Anterior cingulate cortex (tissue), 58 donors: ENCODE measurements at regions not wholly inside any gene's neighbourhood (a gene's known extent, or its start where the extent isn't known, plus 50 kb on each side); places are given as distances from the start of the nearest gene placed in this dataset.
"Not testable (repeated sequence)": the region's sequence is repeated elsewhere in the genome, so short reads cannot be mapped to it uniquely, and the experiment has no call there.

Experiments used
- DNase-seq, 58 donors: peaks; one replicate each; lab custom pipeline; 2025; lab: John Stamatoyannopoulos, UW

DNA sequence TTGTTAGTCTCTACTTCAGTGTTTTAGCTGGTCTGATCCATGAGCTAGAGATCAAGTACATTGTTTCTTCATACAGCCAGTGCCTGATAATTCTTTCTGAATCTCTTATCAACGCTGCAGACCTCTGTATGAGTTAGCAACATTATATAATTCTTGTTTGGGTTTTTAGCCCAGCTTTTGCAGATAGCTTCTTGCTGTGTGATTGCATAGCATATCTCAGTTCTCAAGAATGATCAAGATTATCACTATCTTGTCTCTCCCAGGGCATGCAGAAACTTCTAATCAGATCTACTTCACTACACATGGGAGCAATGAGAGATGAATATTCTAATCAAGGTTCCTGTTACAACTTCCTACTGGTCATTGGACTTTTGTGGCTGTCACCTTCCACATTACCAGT is 158.3 kb downstream of the FAM174A start:
- DNase-seq, result no peak

DNA sequence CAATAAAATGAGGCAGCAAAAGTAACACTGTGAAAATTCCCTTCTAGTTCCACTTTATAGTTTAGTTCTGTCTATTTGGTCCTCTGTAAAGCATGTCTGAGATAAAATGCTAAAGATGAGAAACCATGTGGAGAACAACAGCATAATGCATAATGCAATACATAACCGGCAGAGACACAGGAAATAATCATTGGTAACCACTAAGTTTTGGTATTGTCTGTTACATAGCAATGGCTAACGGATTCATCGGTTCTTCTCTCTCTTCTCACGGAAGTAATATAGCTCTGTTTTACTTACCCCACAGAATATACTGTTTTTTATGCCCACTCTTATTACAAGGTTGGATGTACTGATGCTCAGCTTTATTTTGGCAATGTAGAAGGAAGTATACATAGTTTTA is 158.9 kb downstream of the FAM174A start:
- DNase-seq, result no peak

DNA sequence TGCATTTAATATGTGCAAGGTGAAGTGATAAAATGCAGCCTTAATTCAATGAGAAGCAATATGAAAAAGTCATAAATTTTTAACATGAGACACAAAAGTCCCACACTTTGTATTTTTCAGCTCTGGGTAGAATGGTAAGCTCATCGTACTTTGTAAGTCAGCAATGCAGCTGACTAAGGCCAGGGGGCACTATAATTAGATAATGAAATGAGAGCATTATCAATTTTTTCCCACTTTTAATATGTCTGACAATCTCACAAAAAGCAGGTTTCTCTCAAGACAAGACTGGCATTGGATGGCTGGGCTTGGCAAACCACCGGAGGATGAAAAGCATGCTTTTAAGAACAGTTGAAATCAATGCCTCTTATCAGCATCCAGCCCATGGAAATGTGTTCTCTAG is 162.8 kb downstream of the FAM174A start:
- no peak for DNase-seq

DNA sequence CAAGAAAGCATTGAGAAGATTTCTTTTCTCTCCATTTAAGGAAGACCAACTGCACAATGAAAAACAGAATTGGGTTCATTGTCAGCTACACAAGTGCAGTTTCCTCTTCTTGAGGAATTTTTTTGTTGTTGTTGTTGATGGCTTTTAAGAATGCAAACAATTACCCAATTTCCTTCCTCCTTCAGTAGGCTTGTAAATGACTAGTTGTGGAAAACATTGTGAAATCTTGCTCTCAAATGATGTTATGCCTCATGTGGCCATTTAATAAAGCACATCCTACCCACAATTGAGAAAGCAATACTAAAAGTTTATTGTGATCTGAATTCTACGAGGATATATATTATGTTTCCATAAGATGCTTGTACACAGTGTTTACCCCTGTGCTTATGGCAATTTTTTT is 171.6 kb downstream of the FAM174A start:
- DNase-seq, result no peak

DNA sequence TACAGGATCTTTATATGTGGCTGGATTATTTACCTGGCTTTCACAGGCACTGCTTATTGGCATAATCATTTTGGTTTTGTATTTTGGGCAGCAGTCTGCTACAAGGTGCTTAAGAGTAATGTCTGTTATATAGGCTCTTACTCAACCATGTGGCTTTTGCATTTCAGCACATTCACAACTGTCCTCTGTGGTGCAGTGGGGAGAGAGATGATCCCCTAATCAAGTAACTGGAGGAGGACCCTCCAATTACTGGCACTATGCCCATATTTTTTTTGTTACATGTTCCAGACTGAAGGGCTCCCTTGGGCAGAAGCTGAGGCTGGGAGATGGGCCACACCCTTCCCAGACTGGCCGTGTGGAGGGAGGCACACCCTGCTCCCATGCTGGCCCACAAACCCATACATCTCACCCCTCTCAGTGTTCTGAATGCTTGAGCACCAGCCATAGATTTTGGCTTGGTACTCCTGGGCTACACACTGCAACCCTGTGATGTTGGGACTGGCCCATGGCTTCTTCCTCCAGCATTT is 173.5 kb downstream of the FAM174A start:
- no peak for DNase-seq

DNA sequence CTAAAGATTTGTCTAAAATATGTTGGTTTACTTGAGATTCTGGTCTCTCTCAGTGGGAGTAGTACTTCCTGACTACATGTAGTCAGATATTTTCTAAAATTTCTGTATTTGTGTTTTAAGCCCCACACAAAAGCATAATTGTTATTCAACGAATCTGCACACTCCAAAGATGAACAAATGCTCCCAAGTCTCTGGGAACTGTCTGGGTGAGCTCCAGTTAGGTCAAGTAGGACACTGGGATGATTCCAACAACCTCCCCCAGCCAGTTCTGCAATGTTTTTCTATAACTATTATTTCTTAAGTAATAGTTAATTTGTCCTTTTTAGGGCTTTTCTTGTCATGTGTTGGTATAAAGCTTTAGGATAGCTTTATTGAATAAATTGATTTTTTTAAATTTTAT is 174.6 kb downstream of the FAM174A start:
- DNase-seq, result no peak

DNA sequence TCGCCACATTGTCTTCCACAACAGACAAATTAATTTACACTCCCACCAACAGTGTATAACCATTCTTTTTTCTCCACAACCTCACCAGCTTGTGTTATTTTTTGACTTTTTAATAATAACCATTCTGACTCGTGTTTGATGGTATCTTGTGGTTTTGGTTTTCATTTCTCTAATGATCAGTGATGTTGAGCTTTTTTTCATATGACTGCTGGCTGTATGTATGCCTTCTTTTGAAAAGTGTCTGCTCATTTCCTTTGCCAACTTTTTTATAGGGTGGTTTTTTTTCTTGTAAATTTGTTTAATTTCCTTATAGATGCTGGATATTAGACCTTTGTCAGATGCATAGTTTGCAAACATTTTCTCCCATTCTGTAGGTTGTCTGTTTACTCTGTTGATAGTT is 179.6 kb downstream of the FAM174A start:
- DNase-seq, result not testable (repeated sequence)

DNA sequence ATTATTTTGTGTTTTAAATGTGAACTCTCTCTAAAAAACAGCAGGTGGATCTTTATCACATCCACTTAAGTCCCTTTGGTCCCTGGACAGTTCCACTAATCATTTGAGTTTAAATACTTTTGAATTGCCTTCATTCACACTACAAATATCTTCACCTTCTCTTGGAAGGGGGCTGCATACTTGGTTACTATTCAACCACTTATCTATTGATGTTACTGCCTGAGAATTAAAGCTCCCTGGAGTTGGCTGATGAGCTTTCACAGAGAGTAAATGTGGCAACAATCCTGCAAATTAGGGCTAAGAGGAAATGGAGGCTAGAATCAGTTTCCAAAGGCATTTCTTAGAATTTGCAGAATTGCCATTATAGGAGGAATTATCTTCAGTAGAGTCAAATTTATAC is 180.4 kb downstream of the ST8SIA4 start:
- no peak for DNase-seq

DNA sequence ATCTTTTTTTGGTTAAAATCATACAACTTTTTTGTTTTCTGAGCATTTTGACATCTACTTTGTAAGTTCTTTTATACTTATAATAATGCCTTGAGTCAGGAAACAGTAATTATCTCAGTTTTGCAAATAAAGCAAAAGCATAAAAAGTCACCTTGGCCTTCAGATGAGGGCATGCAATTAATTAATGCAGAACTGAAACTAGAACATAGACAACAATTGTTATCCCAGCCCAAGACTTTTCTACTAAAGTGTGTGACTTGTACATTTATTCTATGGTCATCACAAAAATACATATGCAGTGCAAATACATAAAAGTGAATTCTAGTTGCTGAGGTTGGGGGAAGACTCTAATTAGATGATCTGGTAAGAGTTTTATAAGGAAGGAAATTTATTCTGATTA is 179.9 kb downstream of the ST8SIA4 start:
- DNase-seq, result no peak

DNA sequence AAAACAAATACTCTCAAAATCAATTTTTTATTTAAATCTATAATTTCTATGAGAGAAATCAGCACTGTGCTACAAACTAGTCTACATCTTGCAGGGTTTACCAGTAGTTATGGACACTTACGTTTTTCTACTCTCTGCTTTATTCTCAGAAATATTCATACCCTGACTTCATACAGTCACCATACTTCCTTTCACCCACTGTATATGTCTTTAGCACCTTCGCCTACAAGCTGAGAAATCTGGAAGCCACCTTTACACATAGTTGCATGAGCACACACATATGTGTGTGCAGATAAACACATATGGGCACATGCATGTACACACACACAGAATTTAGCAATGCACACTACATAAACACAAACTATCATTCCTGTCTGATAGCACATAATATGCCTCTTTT is 177.0 kb downstream of the ST8SIA4 start:
- no peak for DNase-seq

DNA sequence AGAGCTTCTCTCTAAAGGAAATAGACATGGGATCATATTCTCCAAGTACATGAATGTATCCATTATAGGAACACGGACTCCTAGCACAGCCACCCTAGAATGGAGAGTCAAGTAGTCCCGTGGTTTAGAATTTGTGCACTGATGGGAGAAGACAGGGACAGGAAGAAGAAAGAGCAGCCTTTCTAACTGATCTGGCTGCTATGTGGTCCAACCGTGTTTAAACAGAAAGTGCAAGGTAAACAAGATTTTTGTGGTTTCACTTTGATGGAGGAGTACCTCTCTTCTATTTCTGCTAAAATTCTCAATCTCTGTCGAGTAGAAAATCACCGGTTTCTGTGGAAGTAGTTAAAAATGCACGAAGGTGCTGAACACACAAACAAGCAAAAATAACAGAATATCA is 171.3 kb downstream of the ST8SIA4 start:
- DNase-seq, result no peak

DNA sequence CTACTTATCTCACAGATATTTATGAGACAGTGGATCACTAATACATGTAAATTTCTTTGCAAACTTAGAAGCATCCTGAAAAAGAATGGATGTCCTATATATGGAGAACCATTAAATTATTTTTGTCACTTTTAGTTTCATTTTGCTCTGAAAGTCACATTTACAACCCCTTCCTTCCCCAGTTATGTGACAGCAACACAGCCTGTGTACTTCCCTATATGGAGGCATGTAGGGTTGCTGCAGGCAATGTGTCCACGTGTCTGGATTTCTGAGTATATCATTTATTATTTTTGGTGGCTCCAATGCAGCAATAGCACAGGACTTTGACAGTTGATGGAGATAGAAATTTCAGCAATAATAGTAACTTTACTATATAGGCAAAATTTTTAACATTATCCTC is 156.4 kb downstream of the ST8SIA4 start:
- no peak for DNase-seq

DNA sequence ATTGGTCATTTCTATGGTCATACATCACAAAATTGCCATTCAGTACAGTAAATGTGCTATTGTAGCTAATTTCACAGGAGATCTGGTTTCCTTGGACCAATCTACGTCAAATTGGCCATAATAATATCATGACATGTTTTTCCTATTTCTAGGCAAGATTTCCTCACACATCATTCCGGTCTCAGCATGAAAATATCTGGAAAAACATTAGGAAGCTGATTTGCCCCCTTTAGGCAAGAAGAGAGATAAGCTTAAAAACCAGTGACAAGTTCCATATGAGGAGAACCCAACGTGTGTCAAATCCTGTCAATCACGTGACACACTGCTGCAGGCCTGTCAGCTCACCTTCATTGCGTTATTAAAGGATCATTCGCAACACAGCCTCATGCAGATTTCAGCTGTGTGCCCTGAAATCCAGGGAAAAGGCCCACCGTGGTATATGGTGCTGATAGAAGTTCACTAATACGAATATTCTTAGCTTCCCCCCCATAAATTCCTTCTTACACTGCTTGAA is 153.3 kb downstream of the ST8SIA4 start:
- DNase-seq, result no peak

DNA sequence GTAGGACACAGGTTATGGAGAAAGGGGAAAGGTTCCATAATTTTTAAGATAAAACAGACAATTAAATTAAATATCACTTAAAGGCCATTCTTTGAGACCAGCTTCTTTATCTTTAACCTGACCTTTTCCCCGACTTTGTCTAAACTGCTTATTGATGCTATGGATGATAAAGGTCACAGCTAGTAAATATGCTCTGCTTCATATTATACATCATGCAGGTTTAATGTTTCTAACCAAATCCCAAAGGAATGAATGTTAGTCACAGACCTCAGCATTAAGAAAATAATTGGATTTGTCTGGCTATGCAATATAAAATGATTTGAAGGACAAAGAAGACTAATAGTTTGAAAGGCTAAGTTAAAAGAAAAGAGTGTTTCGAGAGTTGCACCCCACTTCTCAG is 147.6 kb downstream of the ST8SIA4 start:
- no peak for DNase-seq
